IPS DF 4.7 (cell line): ENCODE measurements at regions not wholly inside any gene's neighbourhood (a gene's known extent, or its start where the extent isn't known, plus 50 kb on each side); places are given as distances from the start of the nearest gene placed in this dataset.
"Not testable (repeated sequence)": the region's sequence is repeated elsewhere in the genome, so short reads cannot be mapped to it uniquely, and the experiment has no call there.

Source experiments
- DNase-seq: peaks from one replicate; pipeline ENCODE4 v3.0.0-alpha.2; 2013; ENCODE audit warnings: low spot score; ENCODE audit errors: extremely low read depth

GRCh38 chrX:139200793-139201192 is 329.7 kb upstream of the F9 start:
- no peak for DNase-seq

GRCh38 chrX:139200346-139200745 is 330.2 kb upstream of the F9 start:
- DNase-seq: no peak

GRCh38 chrX:139199933-139200332 is 330.6 kb upstream of the F9 start:
- no peak for DNase-seq

- no peak for DNase-seq
Observed at GRCh38 chrX:139198936-139199335, 331.6 kb upstream of the F9 start.

GRCh38 chrX:139196890-139197289 is 333.6 kb upstream of the F9 start:
- DNase-seq: no peak

- DNase-seq: no peak
Observed at GRCh38 chrX:139194571-139195280, 335.8 kb upstream of the F9 start.

- DNase-seq: no peak
Observed at GRCh38 chrX:139192386-139192961, 338.1 kb upstream of the F9 start.

GRCh38 chrX:139191746-139192385 is 338.7 kb upstream of the F9 start:
- no peak for DNase-seq

GRCh38 chrX:139191286-139191685 is 339.3 kb upstream of the F9 start:
- DNase-seq: no peak

- no peak for DNase-seq
Observed at GRCh38 chrX:139187738-139188137, 342.8 kb upstream of the F9 start.

- DNase-seq: no peak
Observed at GRCh38 chrX:139186991-139187390, 343.5 kb upstream of the F9 start.

- no peak for DNase-seq
Observed at GRCh38 chrX:139179592-139179991, 350.9 kb upstream of the F9 start.

- no peak for DNase-seq
Observed at GRCh38 chrX:139178980-139179379, 351.6 kb upstream of the F9 start.

GRCh38 chrX:139172731-139173130 is 357.8 kb upstream of the F9 start:
- DNase-seq: no peak

- DNase-seq: no peak
Observed at GRCh38 chrX:139170526-139171173, 359.9 kb upstream of the F9 start.

- no peak for DNase-seq
Observed at GRCh38 chrX:139167282-139167681, 363.3 kb upstream of the F9 start.

- DNase-seq: no peak
Observed at GRCh38 chrX:139158256-139158655, 372.3 kb upstream of the F9 start.

GRCh38 chrX:139156356-139156755 is 374.2 kb upstream of the F9 start:
- DNase-seq: no peak

- DNase-seq: not testable (repeated sequence)
Observed at GRCh38 chrX:139146625-139147024, 383.9 kb upstream of the F9 start.

- no peak for DNase-seq
Observed at GRCh38 chrX:139141370-139141769, 389.2 kb upstream of the F9 start.

GRCh38 chrX:139134316-139134715 is 396.2 kb upstream of the F9 start:
- DNase-seq: no peak

GRCh38 chrX:139126493-139126892 is 404.0 kb upstream of the F9 start:
- peak; percentile 25 for DNase-seq
